DND-41 (cell line): ENCODE measurements at regions not wholly inside any gene's neighbourhood (a gene's known extent, or its start where the extent isn't known, plus 50 kb on each side); places are given as distances from the start of the nearest gene placed in this dataset.

ENCODE experiments used
- ATAC-seq: fragments of 200-7000 bp; cut with Tn5 transposase; 3 replicates; pipeline ENCODE4 v1.9.1; 2021; ENCODE audit warnings: low read depth; ENCODE audit not compliant: insufficient read depth
- DNase-seq: peaks from one replicate; pipeline ENCODE4 v3.0.0-alpha.2; 2020
- H2AFZ ChIP-seq: 2 replicates; pipeline ENCODE4 v1.6.0; 2012; ENCODE audit warnings: low read depth, low read length
- H3K27ac ChIP-seq: 2 replicates; pipeline ENCODE4 v1.5.1; 2012; ENCODE audit warnings: low read length, inconsistent platforms
- H3K27me3 ChIP-seq: fragments of 200-600 bp; sonication (generic); 2 replicates; pipeline ENCODE4 v1.6.0; 2012; ENCODE audit warnings: low read length, mild to moderate bottlenecking, inconsistent platforms; ENCODE audit not compliant: insufficient read depth, poor library complexity
- H3K36me3 ChIP-seq: 2 replicates; pipeline ENCODE4 v1.5.1; 2012; ENCODE audit warnings: low read length, inconsistent platforms; ENCODE audit not compliant: insufficient read depth
- H3K4me1 ChIP-seq: 2 replicates; pipeline ENCODE4 v1.5.1; 2012; ENCODE audit warnings: mild to moderate bottlenecking, low read length; ENCODE audit not compliant: insufficient read depth
- H3K4me2 ChIP-seq: 2 replicates; pipeline ENCODE4 v1.6.0; 2012; ENCODE audit warnings: mild to moderate bottlenecking, moderate library complexity, low read length, inconsistent platforms; ENCODE audit not compliant: insufficient read depth
- H3K4me3 ChIP-seq, 2 experiments: fragments of 200-600 bp in 1 of 2; shearing (Covaris generic) in 1 of 2; 2 replicates each; pipeline ENCODE4 v1.5.1; 2012 to 2016; ENCODE audit warnings: inconsistent platforms in 2 of 2, low read length in 2 of 2, mild to moderate bottlenecking in 2 of 2, low read depth in 1 of 2, moderate library complexity in 1 of 2
- H3K79me2 ChIP-seq: 2 replicates; pipeline ENCODE4 v1.6.0; 2012; ENCODE audit warnings: low read length, inconsistent platforms; ENCODE audit not compliant: insufficient read depth
- H3K9ac ChIP-seq: 2 replicates; pipeline ENCODE4 v1.6.0; 2012; ENCODE audit warnings: low read depth, mild to moderate bottlenecking, inconsistent platforms, low read length, moderate library complexity
- H3K9me3 ChIP-seq: 2 replicates; pipeline ENCODE4 v1.5.1; 2012; ENCODE audit warnings: low read length, moderate library complexity, mild to moderate bottlenecking, inconsistent platforms; ENCODE audit not compliant: insufficient read depth, severe bottlenecking
- H4K20me1 ChIP-seq: 2 replicates; pipeline ENCODE4 v1.6.0; 2012; ENCODE audit warnings: low read length; ENCODE audit not compliant: insufficient read depth
- EZH2 ChIP-seq: IDR thresholded peaks from 3 replicates; pipeline ENCODE4 v1.6.1; 2012; ENCODE audit warnings: borderline replicate concordance, low read depth, mild to moderate bottlenecking, moderate library complexity, low read length, inconsistent platforms; ENCODE audit not compliant: severe bottlenecking
- TF ChIP-seq, protein P1 (sequence below): IDR thresholded peaks from 2 replicates; pipeline ENCODE4 v1.5.1; 2012; ENCODE audit warnings: borderline replicate concordance, low read length, moderate library complexity, mild to moderate bottlenecking; ENCODE audit not compliant: poor library complexity, severe bottlenecking; ENCODE audit errors: extremely low read depth

DNA sequence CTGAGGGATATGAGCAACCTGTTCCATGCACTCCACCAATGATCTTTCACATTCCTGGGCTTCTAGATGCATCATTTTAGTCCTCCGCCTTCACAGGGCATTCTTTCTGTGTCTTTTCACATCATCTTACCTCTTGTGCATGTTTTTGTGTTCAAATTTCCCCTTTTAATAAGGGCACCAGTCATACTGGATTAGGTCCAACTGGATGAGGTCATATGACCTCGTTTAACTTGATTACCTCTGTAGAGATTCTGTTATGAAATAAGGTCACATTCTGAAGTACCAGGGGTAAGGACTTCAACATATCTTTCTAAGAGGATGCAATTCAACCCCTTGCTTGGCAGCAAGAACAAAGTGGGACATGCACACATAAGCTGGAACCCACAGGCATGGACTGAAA is 335.3 kb upstream of the TLE4 start:
- no peak for TF ChIP-seq EZH2
- TF ChIP-seq, protein P1, sequence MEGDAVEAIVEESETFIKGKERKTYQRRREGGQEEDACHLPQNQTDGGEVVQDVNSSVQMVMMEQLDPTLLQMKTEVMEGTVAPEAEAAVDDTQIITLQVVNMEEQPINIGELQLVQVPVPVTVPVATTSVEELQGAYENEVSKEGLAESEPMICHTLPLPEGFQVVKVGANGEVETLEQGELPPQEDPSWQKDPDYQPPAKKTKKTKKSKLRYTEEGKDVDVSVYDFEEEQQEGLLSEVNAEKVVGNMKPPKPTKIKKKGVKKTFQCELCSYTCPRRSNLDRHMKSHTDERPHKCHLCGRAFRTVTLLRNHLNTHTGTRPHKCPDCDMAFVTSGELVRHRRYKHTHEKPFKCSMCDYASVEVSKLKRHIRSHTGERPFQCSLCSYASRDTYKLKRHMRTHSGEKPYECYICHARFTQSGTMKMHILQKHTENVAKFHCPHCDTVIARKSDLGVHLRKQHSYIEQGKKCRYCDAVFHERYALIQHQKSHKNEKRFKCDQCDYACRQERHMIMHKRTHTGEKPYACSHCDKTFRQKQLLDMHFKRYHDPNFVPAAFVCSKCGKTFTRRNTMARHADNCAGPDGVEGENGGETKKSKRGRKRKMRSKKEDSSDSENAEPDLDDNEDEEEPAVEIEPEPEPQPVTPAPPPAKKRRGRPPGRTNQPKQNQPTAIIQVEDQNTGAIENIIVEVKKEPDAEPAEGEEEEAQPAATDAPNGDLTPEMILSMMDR, result no peak
- H3K27ac ChIP-seq, result no peak overlapping the region
- H3K9me3 ChIP-seq, result no peaks in the 10 kb centered on the region
- no peak for ATAC-seq
- H3K4me3 ChIP-seq, result no peak overlapping the region
- H3K79me2 ChIP-seq, result no peaks in the 10 kb centered on the region
- H4K20me1 ChIP-seq, result no peaks in the 10 kb centered on the region
- no peaks in the 10 kb centered on the region for H3K36me3 ChIP-seq
- DNase-seq, result no peak
- H2AFZ ChIP-seq, result no peak overlapping the region
- no peaks in the 10 kb centered on the region for H3K4me1 ChIP-seq
- H3K4me2 ChIP-seq, result no peak overlapping the region
- no peaks in the 10 kb centered on the region for H3K27me3 ChIP-seq
- no peak overlapping the region for H3K9ac ChIP-seq

- TF ChIP-seq EZH2, result no peak
- TF ChIP-seq, protein P1, result no peak
- Histone ChIP-seq H2AFZ (no peak overlapping the region), H4K20me1 (no peaks in the 10 kb centered on the region), H3K4me3 (no peak overlapping the region), H3K27ac (no peak overlapping the region), H3K27me3 (no peaks in the 10 kb centered on the region), H3K4me1 (no peaks in the 10 kb centered on the region), H3K79me2 (no peaks in the 10 kb centered on the region), H3K4me2 (no peak overlapping the region), H3K36me3 (no peaks in the 10 kb centered on the region), H3K9me3 (no peaks in the 10 kb centered on the region), H3K9ac (no peak overlapping the region)
- no peak for ATAC-seq
- DNase-seq, result no peak
These were observed 333.9 kb upstream of the TLE4 start for GRCh38 chr9:79237861-79238260.

GRCh38 chr9:79240774-79241173 is 331.0 kb upstream of the TLE4 start:
- Histone ChIP-seq H3K4me3 (no peak overlapping the region), H3K36me3 (no peaks in the 10 kb centered on the region), H2AFZ (no peak overlapping the region), H3K4me2 (no peak overlapping the region), H3K27me3 (no peaks in the 10 kb centered on the region), H3K4me1 (no peaks in the 10 kb centered on the region), H3K9me3 (no peaks in the 10 kb centered on the region), H3K79me2 (no peaks in the 10 kb centered on the region), H3K27ac (no peak overlapping the region), H4K20me1 (no peaks in the 10 kb centered on the region), H3K9ac (no peak overlapping the region)
- ATAC-seq (no peak), DNase-seq (no peak)
- TF ChIP-seq EZH2, result no peak
- TF ChIP-seq, protein P1, result no peak

DNA sequence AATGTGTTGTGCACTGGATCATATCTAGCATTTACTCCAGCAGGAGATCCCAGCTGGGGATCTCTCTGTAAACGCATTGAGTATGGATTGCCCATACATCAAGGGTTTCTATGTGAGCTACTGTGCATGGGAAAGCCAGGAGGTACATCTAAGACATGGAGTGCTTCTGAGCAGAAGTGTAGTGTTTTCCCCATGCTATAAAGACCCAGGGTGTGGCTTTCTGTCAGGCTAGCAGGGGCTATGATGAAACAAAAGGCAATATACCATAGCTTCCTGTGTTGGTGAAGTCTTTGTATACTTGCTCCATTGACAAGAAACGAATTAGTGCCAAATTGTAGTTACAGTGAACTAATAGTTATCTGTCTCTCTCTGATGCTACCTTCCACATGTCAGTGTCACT is 329.3 kb upstream of the TLE4 start:
- Histone ChIP-seq H3K4me3 (no peak overlapping the region), H3K9me3 (no peaks in the 10 kb centered on the region), H3K79me2 (no peaks in the 10 kb centered on the region), H3K36me3 (no peaks in the 10 kb centered on the region), H3K27me3 (no peaks in the 10 kb centered on the region), H3K4me2 (no peak overlapping the region), H3K27ac (no peak overlapping the region), H2AFZ (no peak overlapping the region), H3K4me1 (no peaks in the 10 kb centered on the region), H4K20me1 (no peaks in the 10 kb centered on the region), H3K9ac (no peak overlapping the region)
- DNase-seq (no peak), ATAC-seq (no peak)
- no peak for TF ChIP-seq EZH2
- TF ChIP-seq, protein P1, result no peak
